GM03348 (cell line): ENCODE measurements at regions not wholly inside any gene's neighbourhood (a gene's known extent, or its start where the extent isn't known, plus 50 kb on each side); places are given as distances from the start of the nearest gene placed in this dataset.
"Not testable (repeated sequence)": the region's sequence is repeated elsewhere in the genome, so short reads cannot be mapped to it uniquely, and the experiment has no call there.

Experiments
- DNase-seq: peaks from one replicate; pipeline ENCODE4 v3.0.0; 2012; ENCODE audit warnings: low spot score

DNA sequence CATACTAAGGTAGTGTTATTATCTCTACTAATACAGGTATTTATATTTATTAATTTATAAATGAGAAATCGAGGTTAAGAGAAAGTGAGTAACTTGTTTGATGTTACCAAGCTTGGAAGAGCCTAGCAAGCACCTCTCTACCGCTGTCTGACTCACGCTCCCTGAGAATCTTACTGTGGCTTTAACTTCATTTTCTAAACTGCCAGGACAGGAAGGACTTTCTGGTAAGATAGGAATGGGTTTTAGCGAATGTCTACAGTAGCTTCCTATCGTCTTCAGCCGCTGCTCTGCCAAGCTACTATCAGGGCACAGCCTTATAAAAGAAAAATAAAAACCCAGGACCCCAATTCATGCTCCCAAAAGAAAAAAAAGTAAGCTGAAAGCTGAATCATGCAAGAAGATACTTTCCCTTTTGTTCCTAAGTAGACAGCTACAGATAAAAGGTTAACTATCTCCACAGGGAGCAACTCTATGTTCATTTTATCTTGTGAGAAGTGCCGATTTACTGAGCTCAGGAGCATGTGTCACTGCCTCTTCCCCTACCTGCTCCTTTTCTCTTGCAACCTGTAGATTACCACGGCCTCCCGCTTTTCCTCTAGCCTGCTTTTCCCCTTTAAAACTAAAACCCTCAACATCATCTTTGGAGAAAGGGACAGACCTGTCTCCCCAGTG is 60.2 kb downstream of the THNSL1 start:
- DNase-seq, result no peak

DNA sequence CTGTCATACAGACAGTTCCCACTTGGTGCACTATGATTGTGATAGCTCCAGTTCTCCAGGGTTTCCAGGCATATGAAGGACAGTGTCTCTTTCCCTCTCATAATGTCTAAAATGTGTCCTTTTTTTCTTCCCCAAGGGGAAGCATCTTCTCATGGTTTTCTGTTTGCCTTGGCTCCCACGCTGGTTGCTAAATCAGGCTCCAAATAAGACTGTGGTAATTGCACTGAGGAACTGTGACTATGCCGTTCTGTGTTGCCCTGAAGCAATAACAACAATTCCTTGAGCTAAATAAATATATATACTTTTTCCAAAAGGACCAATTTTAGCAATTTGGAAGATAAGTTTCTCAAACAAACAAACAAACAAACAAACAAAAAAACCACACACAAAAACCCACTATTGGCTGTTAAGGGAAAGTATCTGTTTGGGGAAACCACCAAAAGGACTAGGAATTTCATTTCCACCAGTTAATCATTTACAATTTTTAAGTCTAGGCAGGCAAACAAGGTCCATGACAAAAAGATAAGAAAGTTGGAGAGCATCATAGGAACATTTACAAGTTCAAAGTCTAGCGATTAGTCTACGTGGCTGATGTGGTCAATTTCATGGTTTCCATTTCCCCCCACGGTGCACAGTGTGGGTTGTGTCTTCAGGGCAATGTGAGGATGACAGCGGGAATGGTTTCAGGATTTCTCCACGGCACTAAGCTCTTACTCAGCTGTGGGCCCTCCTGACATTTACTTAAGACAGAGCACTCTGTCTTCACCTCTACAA is 62.4 kb downstream of the THNSL1 start:
- DNase-seq, result no peak

DNA sequence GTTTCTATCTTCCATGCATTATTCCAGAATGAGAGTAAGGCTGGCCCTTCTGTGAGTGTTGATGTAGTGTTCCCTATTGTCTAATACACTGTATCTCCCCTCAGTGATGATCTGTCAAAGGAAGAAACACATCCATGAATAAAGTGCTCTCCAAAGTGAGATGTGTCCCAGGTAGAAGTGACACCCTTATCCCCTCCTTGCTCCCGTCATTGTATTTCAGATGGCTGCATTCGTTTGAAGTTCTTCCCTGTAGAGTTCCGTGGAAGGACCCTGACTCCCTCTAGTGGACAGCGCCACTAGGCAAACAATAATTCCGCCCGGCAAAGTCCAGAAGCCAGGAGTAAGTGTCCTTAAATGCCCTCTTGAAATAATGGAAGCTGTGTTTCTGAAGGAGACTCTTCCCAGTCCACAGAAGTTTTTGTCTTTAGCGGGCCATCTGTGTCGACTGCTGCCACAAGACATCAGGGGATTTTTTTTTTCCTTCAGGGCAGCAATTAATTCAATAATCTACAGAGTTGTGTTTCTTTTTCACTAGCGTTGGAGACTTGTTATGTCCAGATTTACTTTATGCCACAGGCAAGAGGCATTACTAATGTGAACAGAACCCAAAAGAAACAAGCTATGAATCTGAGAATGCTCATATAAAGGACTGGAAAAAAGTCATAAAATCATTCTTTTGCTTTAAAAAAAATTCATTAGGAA is 64.6 kb downstream of the THNSL1 start:
- DNase-seq, result peak; percentile 80

DNA sequence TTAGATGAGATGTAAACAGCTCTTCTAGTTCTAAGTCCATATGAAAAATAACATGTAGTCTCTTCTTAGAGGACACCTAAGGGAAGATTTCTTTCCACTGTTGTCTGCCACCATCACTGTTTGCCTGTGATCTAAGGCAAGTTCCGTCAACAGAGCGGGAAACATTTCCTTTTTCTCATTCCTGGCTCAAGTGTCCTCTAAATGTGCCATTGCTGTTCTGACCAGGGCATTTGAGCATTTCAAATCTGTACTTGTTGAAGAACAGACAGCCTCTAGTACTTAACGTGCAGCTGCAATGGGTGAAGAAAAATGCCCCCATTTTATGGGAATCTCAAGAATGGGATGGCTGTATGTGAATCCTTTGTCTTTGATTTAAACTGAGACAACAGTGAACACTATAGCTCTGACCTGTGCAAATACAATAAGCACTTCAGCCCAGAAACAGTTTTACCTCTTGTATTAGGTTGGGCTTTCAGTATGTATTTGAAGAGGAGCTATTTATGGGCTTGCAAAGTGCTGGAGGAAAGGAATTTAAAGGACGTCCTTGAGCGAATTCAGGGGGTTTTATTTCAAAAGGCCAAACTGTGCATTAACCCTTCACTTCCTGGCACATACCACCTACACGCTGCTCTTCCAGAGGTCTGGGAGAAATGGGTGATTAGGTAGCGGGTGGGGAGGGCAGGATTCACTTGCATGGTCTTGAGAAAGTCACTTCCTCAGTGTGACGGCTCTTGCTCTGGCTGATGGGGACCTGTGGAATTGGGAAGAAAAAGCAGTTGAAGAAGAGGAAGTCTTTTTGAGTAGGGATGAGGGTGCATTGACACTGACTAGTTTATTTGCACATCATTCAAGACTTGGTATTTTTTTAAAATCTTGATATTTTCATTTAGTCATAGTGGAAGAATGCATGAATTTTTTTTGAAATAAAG is 66.1 kb downstream of the THNSL1 start:
- no peak for DNase-seq

DNA sequence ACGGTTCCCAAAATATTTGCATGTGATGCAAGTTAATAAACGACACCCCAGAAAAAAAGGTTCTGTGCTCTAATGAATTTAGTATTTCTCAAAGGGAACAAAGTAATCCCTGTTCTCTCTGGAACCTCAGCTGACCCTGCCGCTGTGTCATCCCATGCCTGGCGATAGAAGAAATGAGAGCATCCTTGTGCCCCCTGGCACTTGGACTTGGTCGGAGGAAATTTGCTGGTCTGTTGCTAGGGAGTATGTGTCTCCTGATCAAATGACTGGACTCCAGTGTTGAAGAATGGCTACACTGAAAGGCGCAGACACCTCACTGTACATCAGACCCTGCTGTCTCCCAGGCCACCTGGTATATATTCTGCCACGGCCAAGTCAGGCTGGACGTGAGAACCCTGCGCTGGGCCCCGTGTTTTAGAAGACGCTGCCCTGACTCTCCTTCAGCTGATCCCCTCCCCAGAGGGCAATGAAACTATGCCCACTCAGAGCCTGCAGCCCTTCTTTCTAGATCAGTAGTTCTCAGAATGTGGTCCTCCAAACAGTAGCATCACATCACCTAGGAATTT is 67.2 kb downstream of the THNSL1 start:
- no peak for DNase-seq

DNA sequence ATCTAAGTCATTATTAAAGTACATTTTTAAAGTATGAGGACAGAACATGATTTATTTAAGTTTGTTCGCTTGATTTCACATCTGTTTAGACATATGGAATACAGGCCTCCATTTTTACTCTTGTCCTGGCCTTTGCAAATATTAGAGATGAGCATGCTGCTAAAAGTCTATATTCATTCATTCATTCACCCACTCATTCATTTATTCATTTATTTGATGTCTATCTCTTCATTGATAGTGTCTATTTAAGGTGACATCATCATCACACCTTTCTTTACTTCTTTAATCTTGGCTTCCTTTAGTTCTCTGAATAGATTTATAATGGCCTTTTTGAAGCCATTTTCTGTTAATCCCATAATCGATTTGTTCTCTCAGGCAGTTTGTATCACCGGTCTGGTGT is 68.0 kb downstream of the THNSL1 start:
- DNase-seq, result no peak

DNA sequence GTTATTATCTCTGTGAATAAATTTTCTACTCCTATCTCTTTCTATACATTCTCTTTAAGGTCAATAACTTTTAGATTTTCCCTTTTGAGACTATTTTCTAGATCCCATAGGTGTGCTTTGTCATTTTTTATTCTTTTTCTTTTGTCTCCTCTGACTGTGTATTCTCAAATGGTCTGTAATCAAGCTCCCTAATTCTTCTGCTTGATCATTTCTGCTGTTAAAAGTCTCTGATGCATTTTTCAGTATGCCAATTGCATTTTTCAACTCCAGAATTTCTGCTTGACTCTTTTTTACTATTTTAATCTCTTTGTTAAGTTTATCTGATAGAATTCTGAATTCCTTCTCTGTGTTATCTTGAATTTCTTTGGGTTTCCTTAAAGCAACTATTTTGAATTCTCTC is 78.2 kb downstream of the THNSL1 start:
- no peak for DNase-seq

DNA sequence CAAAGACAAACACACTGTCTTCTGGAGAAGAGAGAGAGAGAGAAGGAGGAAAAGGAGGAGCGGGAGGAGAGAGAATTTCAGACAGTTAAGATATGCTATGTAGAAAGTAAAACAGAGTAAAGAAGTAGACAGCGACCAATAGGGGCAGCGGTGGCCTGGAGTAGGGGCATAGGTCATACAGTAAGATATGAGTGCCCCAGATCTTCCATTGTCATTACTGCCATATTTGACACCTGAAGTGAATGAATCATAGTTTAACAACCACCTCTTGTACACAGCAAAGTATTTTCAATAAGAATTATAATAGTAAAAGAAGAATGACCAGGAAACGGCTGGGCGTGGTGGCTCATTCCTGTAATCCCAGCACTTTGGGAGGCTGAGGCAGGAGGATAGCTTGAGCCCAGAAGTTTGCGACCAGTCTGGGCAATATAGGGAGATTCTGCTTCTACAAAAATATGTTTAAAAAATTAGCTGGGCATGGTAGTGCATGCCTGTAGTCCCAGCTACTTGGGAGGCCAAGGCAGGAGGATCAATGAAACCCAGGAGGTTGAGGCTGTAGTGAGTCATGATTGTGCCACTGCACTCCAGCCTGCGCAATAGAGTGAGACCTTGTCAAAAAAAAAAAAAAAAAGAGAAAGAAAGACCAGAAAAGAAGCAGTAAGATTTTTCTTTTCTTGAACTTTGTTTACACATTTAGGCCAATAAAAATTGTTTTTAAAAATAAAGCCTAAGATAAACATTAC is 77.0 kb upstream of the GPR158 start:
- no peak for DNase-seq

DNA sequence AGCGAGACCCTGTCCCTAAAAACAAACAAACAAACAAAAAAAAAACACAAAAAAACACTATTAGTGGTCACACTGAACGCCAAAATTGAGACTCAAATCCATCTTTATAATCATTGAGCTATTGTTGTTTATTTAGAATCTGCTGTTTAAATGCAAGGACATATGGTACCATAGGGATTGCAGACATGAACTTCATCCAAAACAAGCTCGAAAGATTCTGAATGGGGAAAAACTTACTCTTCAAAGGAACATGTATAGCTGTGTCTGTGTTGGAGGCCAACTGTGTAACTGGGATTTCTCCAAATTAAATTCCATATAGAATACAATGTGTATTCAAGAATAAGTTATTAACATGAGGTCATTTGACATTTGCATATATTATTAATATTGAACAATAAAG is 74.7 kb upstream of the GPR158 start:
- no peak for DNase-seq

DNA sequence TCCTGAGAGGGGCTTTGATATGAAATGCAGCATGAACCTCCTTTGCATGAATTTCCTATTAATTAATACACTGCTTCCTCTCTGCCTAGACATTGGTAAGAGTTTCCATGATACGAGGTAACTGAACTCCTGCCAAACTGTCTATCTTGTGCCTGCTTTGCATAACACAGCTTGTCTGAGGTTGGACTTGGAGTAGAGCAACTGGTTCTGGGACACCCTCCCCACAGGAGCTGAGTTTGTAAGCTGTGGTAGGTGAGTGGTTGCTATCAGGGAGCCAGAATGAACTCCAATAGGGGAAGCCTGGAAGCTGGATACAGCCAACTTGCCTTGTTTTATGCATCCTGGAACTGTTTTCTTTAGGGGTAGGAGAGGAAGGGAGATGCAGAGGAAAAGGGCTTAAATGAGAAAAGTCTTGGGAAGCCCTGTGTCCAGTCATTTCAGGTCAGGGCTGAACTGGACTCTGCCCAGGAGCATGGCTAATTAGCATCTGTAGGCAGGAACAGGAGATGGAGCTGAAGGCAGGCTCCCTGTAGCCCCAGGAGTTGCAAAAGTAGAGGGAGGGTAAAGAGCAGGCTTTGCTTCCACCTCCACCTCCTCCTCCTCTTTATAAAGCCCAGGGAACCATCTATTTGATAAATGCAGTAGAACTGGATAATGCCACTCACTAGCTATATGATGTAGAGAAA is 73.2 kb upstream of the GPR158 start:
- DNase-seq, result no peak

DNA sequence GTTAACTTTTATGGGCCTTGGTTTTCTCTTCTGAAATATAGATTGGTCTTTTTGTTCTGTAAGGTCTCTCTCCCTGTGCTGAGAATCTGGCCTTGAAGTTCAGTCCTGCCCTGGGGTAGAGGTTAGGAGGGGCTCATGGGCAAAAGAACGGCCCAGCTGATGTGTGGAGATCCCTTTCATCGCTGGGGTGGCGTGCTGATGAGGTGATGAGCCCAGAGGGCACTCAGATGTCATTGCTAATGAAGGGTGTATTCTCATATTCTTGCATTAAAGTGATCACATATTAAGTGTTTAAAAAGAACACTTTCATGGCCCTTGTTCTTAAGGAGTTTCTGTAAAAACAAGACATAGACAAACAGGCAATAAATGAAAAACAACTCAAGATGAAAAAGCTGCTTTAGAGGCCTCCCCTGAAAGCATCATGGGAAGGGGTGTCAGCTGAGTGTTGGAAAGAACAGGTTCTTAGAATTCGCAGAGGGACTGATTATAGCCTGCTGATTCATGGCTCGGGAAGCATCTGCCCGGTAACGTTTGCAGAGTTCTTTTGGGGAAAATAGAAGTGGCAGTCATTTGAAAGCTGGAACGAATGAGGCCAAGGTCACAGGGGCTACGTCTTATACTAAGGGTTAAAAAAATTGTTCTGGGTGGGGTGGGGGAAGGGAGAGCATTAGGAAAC is 72.5 kb upstream of the GPR158 start:
- DNase-seq, result no peak

DNA sequence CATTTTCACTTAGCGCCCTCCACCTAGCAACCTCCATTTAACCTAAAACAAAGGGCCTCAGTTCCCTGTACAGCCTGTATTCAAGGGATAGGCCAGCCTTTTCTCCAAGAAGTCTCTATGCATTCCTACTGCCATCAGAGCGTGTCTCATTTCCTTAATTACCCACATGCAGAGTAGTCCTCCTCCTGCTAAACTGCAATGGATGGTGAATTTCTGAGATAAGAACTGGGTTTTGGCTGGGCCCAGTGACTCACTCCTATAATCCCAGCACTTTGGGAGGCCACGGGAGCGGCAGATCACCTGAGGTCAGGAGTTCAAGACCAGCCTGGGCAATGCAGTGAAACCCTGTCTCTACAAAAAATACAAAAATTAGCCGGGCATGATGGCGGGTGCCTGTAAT is 71.1 kb upstream of the GPR158 start:
- no peak for DNase-seq

DNA sequence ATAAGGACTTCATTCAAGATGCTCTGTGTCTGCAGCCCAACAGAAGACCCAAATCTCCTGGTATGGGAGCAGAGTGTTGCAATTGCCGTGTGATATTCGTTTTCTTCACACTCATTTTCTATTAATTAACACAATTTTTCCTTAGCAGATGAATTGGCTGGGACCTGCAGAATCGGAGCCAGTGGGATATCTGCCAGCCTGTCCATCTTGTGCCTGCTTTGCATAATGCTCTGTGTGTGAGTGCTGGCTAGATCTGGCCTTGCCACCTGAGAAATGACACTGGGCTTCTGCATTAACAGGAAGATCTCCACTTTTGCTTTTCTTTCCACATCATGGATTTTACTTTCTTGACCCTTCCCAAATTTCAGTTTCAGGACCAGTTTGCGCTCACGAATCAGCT is 70.4 kb upstream of the GPR158 start:
- DNase-seq, result no peak

DNA sequence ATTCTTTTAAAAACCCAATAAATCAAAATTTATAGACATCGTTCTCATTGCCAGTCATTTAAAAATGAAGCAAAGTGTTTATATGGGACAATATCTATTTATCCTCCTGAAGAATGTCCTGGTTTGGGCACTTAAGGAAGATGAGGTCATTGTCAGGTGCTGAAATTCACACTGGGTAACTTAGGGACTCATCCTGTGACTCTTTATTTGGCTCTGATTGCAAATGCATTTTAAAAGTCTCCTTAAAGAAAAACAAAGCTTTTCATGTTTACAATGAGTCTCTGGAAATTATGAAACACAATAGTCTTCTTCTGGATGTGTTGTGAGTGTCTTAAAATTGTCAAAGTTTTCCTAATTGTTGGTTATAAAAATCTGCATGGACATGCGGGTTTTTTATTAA is 69.5 kb upstream of the GPR158 start:
- no peak for DNase-seq

DNA sequence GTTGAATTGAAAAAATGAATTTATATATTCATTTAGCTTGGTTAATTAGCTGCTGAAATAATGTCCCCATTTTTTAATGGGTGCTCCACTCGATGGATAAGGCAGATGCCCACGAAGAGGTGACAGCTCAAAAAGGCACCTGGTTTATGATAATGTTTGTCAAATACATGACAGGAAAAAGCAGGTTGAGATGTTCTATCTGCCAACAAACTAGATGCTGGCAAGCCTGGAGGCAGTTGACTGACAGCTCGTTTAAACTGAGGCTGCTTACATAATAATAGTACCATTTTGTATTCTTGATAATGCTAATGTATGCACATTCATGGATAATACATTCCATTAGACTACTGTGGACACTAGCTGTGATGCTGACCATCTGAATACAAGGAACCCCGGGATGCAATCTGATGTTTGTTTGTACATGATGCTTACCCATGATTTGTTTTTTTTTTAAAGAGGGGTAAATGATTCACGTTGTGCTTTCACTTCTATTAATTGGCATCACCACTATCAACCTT is 69.0 kb upstream of the GPR158 start:
- no peak for DNase-seq

DNA sequence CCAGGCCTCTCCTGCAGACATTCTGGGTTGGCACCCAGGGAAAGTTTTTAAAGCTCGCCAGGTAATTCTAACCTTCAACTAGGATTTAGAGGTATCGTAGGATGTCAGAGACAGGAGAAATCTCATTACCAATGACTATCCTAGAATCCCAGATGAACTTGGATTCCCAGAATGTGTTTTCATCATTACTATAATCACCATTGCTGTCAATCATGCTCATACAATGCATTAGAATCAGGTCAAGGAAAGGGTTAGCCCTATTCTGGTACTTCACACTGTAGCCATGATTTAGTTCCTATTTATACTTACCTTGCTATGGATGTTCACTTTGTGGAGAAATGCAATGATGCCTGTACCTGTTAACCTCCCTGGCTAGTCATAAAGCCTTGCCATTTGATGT is 67.0 kb upstream of the GPR158 start:
- no peak for DNase-seq

DNA sequence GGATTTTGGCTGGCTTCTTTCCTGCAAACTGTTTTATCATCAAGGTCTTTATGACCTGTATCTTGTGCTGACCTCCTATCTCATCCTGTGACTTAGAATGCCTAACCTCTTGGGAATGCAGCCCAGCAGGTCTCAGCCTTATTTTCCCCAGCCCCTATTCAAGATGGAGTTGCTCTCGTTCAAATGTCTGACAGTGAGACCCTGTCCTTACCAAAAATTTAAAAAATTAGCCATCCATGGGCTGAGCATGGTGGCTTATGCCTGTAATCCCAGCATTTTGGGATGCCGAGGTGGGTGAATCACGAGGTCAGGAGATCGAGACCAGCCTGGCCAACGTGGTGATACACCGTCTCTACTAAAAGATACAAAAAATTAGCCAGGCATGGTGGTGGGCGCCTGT is 64.9 kb upstream of the GPR158 start:
- not testable (repeated sequence) for DNase-seq

DNA sequence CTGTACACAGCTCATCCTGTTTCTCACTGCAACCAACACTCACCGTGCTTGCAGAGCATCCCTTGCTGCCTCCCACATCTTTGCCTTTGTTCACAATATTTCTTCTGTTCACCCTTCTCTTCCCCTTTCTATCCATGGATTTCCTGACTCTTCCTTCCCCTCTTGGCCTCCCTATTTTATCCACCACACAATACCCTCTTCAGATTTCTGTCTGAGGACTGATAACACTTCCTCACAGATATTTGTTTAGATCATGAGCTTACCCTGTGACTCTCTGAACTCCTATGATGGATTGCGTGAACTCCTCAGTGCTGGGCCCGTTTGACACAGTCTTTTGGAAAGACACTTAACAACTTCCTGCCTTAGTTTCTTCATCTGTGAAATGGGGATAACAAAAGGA is 62.8 kb upstream of the GPR158 start:
- DNase-seq, result no peak

DNA sequence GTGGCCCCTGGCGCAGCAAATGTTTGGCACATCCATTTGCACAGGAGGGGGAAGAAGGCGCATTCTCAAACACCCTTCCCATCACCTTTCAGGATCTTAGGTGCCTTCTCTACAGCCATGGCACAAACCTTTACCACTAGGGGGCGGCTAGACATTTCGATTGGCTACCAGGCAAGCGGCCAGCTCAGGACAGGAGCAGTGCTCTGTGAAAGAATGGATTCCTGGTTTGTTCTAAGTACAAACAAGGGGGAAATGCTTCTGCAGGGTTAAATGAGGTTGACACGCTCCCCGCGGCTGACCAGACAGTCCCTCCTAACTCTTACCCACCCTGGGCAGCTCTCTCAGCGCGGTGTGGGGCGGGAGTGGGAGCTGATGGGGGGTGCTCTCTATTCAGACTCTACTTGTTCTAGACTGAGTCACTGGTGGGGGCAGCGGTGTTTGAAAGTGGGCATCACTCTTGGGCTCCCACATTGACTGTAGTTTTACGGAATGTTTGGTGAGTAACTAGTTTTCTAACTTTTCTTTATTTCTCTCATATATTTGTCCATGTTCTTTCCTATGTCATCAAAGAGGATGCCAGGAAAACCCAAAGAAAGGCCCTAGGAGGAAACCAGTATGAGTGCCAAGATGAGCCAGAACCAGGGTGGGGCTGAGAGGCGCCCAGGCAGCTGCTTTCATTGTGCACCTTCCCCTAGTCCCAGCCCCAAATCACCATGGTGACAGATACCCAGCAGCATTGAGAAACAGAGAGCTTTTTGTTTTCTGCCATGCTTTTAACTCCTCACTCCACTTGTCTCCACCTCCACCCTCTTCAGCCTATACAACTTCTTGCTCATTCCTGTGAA is 61.4 kb upstream of the GPR158 start:
- DNase-seq, result peak; percentile 81
